Lower leg skin (tissue), 3 donors: ENCODE measurements at regions not wholly inside any gene's neighbourhood (a gene's known extent, or its start where the extent isn't known, plus 50 kb on each side); places are given as distances from the start of the nearest gene placed in this dataset.

Source experiments
- CTCF ChIP-seq, 3 donors: fragments of 450-650 bp; IDR thresholded peaks; one replicate each; pipeline ENCODE4 v1.5.1; 2016; ENCODE audit warnings: antibody characterized with exemption in 3 of 3, mild to moderate bottlenecking in 3 of 3, moderate library complexity in 2 of 3
- POLR2A ChIP-seq, 2 donors: fragments of 450-650 bp; IDR thresholded peaks; one replicate each; pipeline ENCODE4 v1.6.1; 2016 to 2017; ENCODE audit warnings: antibody characterized with exemption in 2 of 2, mild to moderate bottlenecking in 1 of 2, moderate library complexity in 1 of 2

- TF ChIP-seq POLR2A (IDR thresholded peaks at IDR 0.05) (no peak), CTCF (IDR thresholded peaks at IDR 0.05) (no peak)
These were observed 126.9 kb downstream of the SOX11 start for GRCh38 chr2:5818961-5819600.
